ENCODE measurements at regions not wholly inside any gene's neighbourhood (a gene's known extent, or its start where the extent isn't known, plus 50 kb on each side); places are given as distances from the start of the nearest gene placed in this dataset.
"Not testable (repeated sequence)": the region's sequence is repeated elsewhere in the genome, so short reads cannot be mapped to it uniquely, and the experiment has no call there.

- no peak overlapping the region for H3K4me3 ChIP-seq
- intact Hi-C loops (cut with DNase I), result no loop called here
- peak in 1 of 4 donors; percentile 22 for ATAC-seq
- DNase-seq, result no peak
- no peak for TF ChIP-seq CTCF (IDR thresholded peaks at IDR 0.05)
- H3K4me1 ChIP-seq, result no peaks in the 10 kb centered on the region
- no peaks in the 10 kb centered on the region for H3K9me3 ChIP-seq
- no peaks in the 10 kb centered on the region for H3K27me3 ChIP-seq
- no peak overlapping the region for H3K27ac ChIP-seq
- H3K36me3 ChIP-seq, result no peaks in the 10 kb centered on the region
- no peak for FAIRE-seq
Observed at GRCh38 chr6:134577998-134578397, 260.1 kb upstream of the SGK1 start.

- DNase-seq, result no peak
- no peak for TF ChIP-seq CTCF (IDR thresholded peaks at IDR 0.05)
- Histone ChIP-seq H3K9me3 (no peaks in the 10 kb centered on the region), H3K27ac (no peak overlapping the region), H3K4me3 (no peak overlapping the region), H3K36me3 (no peaks in the 10 kb centered on the region), H3K27me3 (no peaks in the 10 kb centered on the region), H3K4me1 (no peaks in the 10 kb centered on the region)
- intact Hi-C loops (cut with DNase I), result no loop called here
- WGBS, 2 donors, result 3 to 42% methylated on average over 1 of the region's 1 CpG
- no peak for ATAC-seq
- no peak for FAIRE-seq
Observed at GRCh38 chr6:134575221-134575620, 257.3 kb upstream of the SGK1 start.

GRCh38 chr6:134574491-134574890 is 256.6 kb upstream of the SGK1 start:
- intact Hi-C loops (cut with DNase I), result no loop called here
- TF ChIP-seq CTCF (IDR thresholded peaks at IDR 0.05), result no peak
- no peak overlapping the region for H3K4me3 ChIP-seq
- no peak overlapping the region for H3K27ac ChIP-seq
- FAIRE-seq, result no peak
- H3K4me1 ChIP-seq, result no peaks in the 10 kb centered on the region
- no peaks in the 10 kb centered on the region for H3K27me3 ChIP-seq
- WGBS, 2 donors, result 90 to 92% methylated on average over 5 of the region's 5 CpGs
- no peaks in the 10 kb centered on the region for H3K9me3 ChIP-seq
- no peak for ATAC-seq
- H3K36me3 ChIP-seq, result no peaks in the 10 kb centered on the region
- no peak for DNase-seq

GRCh38 chr6:134569996-134570395 is 252.1 kb upstream of the SGK1 start:
- WGBS, 2 donors, result 90 to 93% methylated on average over 3 of the region's 3 CpGs
- H3K4me1 ChIP-seq; H3K9me3 ChIP-seq; H3K27me3 ChIP-seq; H3K4me3 ChIP-seq; ATAC-seq; DNase-seq; H3K36me3 ChIP-seq; FAIRE-seq; intact Hi-C loops (cut with DNase I); H3K27ac ChIP-seq: not testable (repeated sequence)

- 73 to 74% methylated on average over 5 of the region's 5 CpGs for WGBS, 2 donors
- no peak for ATAC-seq
Observed at GRCh38 chr6:134564705-134565104, 246.8 kb upstream of the SGK1 start.

More at GRCh38 chr6:134564705-134565104, 246.8 kb upstream of the SGK1 start:
- Histone ChIP-seq H3K9me3 (no peaks in the 10 kb centered on the region), H3K4me1 (no peaks in the 10 kb centered on the region), H3K27ac (no peak overlapping the region), H3K36me3 (no peaks in the 10 kb centered on the region), H3K4me3 (no peak overlapping the region), H3K27me3 (no peaks in the 10 kb centered on the region)
- no peak for TF ChIP-seq CTCF (IDR thresholded peaks at IDR 0.05)
- FAIRE-seq (no peak), DNase-seq (no peak)
- intact Hi-C loops (cut with DNase I), result no loop called here
